Mesenchymal stem cell (in vitro differentiated cells and primary cell): ENCODE measurements at regions not wholly inside any gene's neighbourhood (a gene's known extent, or its start where the extent isn't known, plus 50 kb on each side); places are given as distances from the start of the nearest gene placed in this dataset.

Experiments
- DNase-seq: peaks from one replicate; pipeline ENCODE4 v3.0.0-alpha.2; 2013
- H2AFZ ChIP-seq: one replicate; pipeline ENCODE4 v1.6.1; 2013; ENCODE audit warnings: low read depth, mild to moderate bottlenecking, control low read depth, inconsistent platforms, low read length, moderate library complexity
- H2AK5ac ChIP-seq: 2 replicates; pipeline ENCODE4 v1.6.1; 2013; ENCODE audit warnings: low read length, moderate library complexity, mild to moderate bottlenecking, inconsistent platforms; ENCODE audit not compliant: severe bottlenecking
- H2BK120ac ChIP-seq: one replicate; pipeline ENCODE4 v1.6.1; 2013; ENCODE audit warnings: low read depth, mild to moderate bottlenecking, inconsistent platforms, low read length, moderate library complexity
- H2BK12ac ChIP-seq, 2 experiments: one replicate each; pipeline ENCODE4 v1.6.1; 2013; ENCODE audit warnings: inconsistent platforms in 2 of 2, low read length in 2 of 2, mild to moderate bottlenecking in 2 of 2, moderate library complexity in 2 of 2, control low read depth in 1 of 2
- H2BK15ac ChIP-seq: one replicate; pipeline ENCODE4 v1.6.1; 2013; ENCODE audit warnings: mild to moderate bottlenecking, low read depth, inconsistent platforms; ENCODE audit not compliant: poor library complexity, severe bottlenecking
- H2BK5ac ChIP-seq: 2 replicates; pipeline ENCODE4 v1.6.1; 2013; ENCODE audit warnings: low read depth, mild to moderate bottlenecking, low read length, control low read depth, inconsistent platforms; ENCODE audit not compliant: poor library complexity, severe bottlenecking
- H3K14ac ChIP-seq, 2 experiments: one replicate each; pipeline ENCODE4 v1.6.1; 2013; ENCODE audit warnings: inconsistent platforms in 2 of 2, low read length in 2 of 2, control low read depth in 1 of 2, mild to moderate bottlenecking in 1 of 2, moderate library complexity in 1 of 2
- H3K18ac ChIP-seq, 2 experiments: one replicate each; pipeline ENCODE4 v1.6.1; 2013; ENCODE audit warnings: inconsistent platforms in 2 of 2, low read length in 2 of 2, control low read depth in 1 of 2, low read depth in 1 of 2, mild to moderate bottlenecking in 1 of 2
- H3K23ac ChIP-seq, 2 experiments: one replicate each; pipeline ENCODE4 v1.6.1; 2013; ENCODE audit warnings: inconsistent platforms in 2 of 2, low read length in 2 of 2, mild to moderate bottlenecking in 2 of 2, moderate library complexity in 2 of 2, control low read depth in 1 of 2
- H3K27ac ChIP-seq: 2 replicates; pipeline ENCODE4 v1.5.1; 2013; ENCODE audit warnings: mild to moderate bottlenecking, moderate library complexity, low read length, control low read depth, inconsistent platforms; ENCODE audit not compliant: poor library complexity, severe bottlenecking
- H3K27me3 ChIP-seq, 2 experiments: 2 replicates each; pipeline versions ENCODE4 v1.6.1 to v1.7.0; 2013; ENCODE audit warnings: low read length in 2 of 2, mild to moderate bottlenecking in 2 of 2, moderate library complexity in 2 of 2, control low read depth in 1 of 2, inconsistent platforms in 1 of 2; ENCODE audit not compliant: control insufficient read depth in 1 of 2, insufficient read depth in 1 of 2
- H3K36me3 ChIP-seq, 2 experiments: 2 replicates each; pipeline versions ENCODE4 v1.6.1 to v1.7.0; 2013; ENCODE audit warnings: low read length in 2 of 2, control low read depth in 1 of 2, inconsistent platforms in 1 of 2, low read depth in 1 of 2, mild to moderate bottlenecking in 1 of 2; ENCODE audit not compliant: insufficient read depth in 2 of 2, control insufficient read depth in 1 of 2
- H3K4ac ChIP-seq, 2 experiments: one replicate each; pipeline ENCODE4 v1.6.1; 2013; ENCODE audit warnings: inconsistent platforms in 2 of 2, low read length in 2 of 2, mild to moderate bottlenecking in 2 of 2, moderate library complexity in 2 of 2, control low read depth in 1 of 2, low read depth in 1 of 2
- H3K4me1 ChIP-seq: 2 replicates; pipeline ENCODE4 v1.6.1; 2013; ENCODE audit warnings: low read depth, low read length, control low read depth; ENCODE audit not compliant: control insufficient read depth, insufficient read depth
- H3K4me2 ChIP-seq: 2 replicates; pipeline ENCODE4 v1.6.1; 2013; ENCODE audit warnings: low read length, mild to moderate bottlenecking, inconsistent platforms; ENCODE audit not compliant: poor library complexity, severe bottlenecking
- H3K4me3 ChIP-seq, 2 experiments: 2 replicates each; pipeline versions ENCODE4 v1.5.1 to v1.7.0; 2013; ENCODE audit warnings: low read length in 2 of 2, mild to moderate bottlenecking in 2 of 2, control low read depth in 1 of 2, low read depth in 1 of 2; ENCODE audit not compliant: insufficient read depth in 1 of 2
- H3K79me1 ChIP-seq: replicated peaks from 2 replicates; pipeline ENCODE4 v1.6.1; 2013; ENCODE audit warnings: mild to moderate bottlenecking, control low read depth, low read length, inconsistent platforms; ENCODE audit not compliant: poor library complexity, severe bottlenecking
- H3K9ac ChIP-seq: 2 replicates; pipeline ENCODE4 v1.7.0; 2013; ENCODE audit warnings: mild to moderate bottlenecking, low read length, moderate library complexity
- H3K9me3 ChIP-seq: 2 replicates; pipeline ENCODE4 v1.7.0; 2013; ENCODE audit warnings: mild to moderate bottlenecking, low read length; ENCODE audit not compliant: control insufficient read depth
- H4K8ac ChIP-seq: one replicate; pipeline ENCODE4 v1.6.1; 2013; ENCODE audit warnings: inconsistent platforms, mild to moderate bottlenecking, low read length, moderate library complexity
- H4K91ac ChIP-seq: one replicate; pipeline ENCODE4 v1.6.1; 2013; ENCODE audit warnings: mild to moderate bottlenecking, low read length, inconsistent platforms
- WGBS: methylation state at CpG from one replicate; pipeline ENCODE4 v1.1.7; 2013; ENCODE audit warnings: mixed read lengths; 5-methylcytosine and 5-hydroxymethylcytosine counted together

DNA sequence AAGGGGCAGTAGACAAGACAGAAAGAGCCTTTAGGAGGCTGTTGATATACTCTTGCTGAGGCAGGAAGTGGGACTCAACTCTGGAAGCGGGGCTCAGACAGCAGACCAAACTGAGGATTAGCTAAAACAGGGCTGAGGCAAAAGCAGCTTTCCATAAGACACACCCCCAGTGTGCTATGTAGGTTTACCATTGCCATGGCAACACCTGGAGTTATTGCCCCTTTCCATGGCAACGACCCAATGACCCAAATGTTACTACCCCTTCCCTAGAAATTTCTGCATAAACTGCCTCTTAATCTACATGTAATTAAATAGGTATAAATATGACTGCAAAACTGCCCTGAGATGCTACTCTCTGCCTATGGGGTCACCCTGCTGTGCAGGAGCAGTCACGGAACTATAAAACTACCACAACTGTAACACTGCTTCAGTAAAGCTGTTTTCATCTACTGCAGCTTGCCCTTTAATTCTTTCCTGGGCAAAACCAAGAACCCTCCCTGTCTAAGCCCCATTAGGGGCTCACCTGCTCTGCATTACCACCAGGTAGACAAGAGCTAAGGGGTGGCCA is 348.4 kb upstream of the PODXL start:
- H4K8ac ChIP-seq, result no peak overlapping the region
- no peak overlapping the region for H2AK5ac ChIP-seq
- no peak overlapping the region for H2AFZ ChIP-seq
- H3K36me3 ChIP-seq, result no peaks in the 10 kb centered on the region
- H2BK5ac ChIP-seq, result no peak overlapping the region
- H2BK120ac ChIP-seq, result no peak overlapping the region
- H3K14ac ChIP-seq, result no peak overlapping the region
- H3K27me3 ChIP-seq, result peaks cover 3 to 55% of the 10 kb centered on the region in 2 experiments
- H3K9me3 ChIP-seq, result peaks cover 5% of the 10 kb centered on the region
- no peak overlapping the region for H3K4ac ChIP-seq
- H3K79me1 ChIP-seq, result no peaks in the 10 kb centered on the region
- no peaks in the 10 kb centered on the region for H3K4me1 ChIP-seq
- H3K23ac ChIP-seq, result no peak overlapping the region
- H2BK12ac ChIP-seq, result no peak overlapping the region
- H3K4me3 ChIP-seq, result no peak overlapping the region
- 51% methylated on average over 2 of the region's 3 CpGs for WGBS
- H3K4me2 ChIP-seq, result no peak overlapping the region
- no peak overlapping the region for H2BK15ac ChIP-seq
- no peak overlapping the region for H3K18ac ChIP-seq
- DNase-seq, result no peak
- H3K9ac ChIP-seq, result no peak overlapping the region
- no peak overlapping the region for H3K27ac ChIP-seq
- no peak overlapping the region for H4K91ac ChIP-seq

DNA sequence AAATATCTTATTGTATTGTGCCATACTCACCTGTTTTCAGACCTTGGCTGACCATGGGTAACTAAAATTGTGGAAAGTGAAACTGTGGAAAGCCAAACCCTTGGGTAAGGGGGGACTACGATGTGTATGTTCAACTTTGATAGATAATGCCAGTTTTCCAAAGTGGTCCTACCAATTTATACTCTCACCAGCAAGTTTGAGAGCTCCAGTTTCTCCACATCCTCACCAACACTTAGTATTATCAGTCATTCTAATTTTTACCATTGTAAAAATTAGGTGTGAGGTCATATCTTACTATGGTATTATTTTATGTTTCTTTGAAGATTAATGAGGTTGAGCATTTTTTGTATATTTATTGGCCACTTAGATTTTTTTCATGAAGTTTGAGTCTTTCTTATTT is 346.9 kb upstream of the PODXL start:
- H3K4ac ChIP-seq, result no peak overlapping the region
- no peak overlapping the region for H4K8ac ChIP-seq
- no peak overlapping the region for H2BK12ac ChIP-seq
- H3K9me3 ChIP-seq, result peaks cover 5% of the 10 kb centered on the region
- H3K27ac ChIP-seq, result no peak overlapping the region
- no peak overlapping the region for H3K23ac ChIP-seq
- no peak overlapping the region for H3K18ac ChIP-seq
- H2BK120ac ChIP-seq, result no peak overlapping the region
- 80% methylated on average over 1 of the region's 1 CpG for WGBS
- no peak overlapping the region for H2AK5ac ChIP-seq
- H3K27me3 ChIP-seq, result peaks cover 3 to 43% of the 10 kb centered on the region in 2 experiments
- no peaks in the 10 kb centered on the region for H3K4me1 ChIP-seq
- no peak overlapping the region for H3K14ac ChIP-seq
- no peak overlapping the region for H4K91ac ChIP-seq
- no peak for DNase-seq
- H2AFZ ChIP-seq, result no peak overlapping the region
- H3K9ac ChIP-seq, result no peak overlapping the region
- H2BK15ac ChIP-seq, result no peak overlapping the region
- H3K79me1 ChIP-seq, result no peaks in the 10 kb centered on the region
- no peak overlapping the region for H3K4me3 ChIP-seq
- no peaks in the 10 kb centered on the region for H3K36me3 ChIP-seq
- H2BK5ac ChIP-seq, result no peak overlapping the region
- H3K4me2 ChIP-seq, result no peak overlapping the region

DNA sequence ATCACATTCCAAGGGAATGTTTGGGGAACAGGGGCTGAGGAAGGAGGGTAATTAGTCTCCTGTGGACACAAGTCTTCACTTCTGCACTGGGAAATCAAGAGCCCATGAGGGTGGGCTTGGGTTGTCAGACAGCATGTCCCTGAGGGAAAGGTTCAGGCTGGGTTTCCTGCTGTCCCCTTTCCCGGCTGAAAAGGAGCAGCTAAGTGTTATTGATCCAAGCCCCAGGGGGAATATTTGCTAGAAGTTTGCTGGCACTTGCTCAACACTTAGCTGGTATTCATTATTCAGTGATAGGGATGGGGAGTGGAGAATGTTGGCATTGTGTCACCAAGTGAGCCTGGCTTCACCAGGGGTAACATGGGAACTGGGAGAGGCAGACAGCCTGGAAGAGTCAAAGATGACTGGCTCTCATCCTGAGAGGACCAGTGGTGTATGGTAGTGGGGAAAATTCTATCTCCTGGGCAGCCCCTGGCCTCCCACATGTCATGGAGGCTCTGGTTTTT is 344.4 kb upstream of the PODXL start:
- H3K23ac ChIP-seq, result no peak overlapping the region
- no peak overlapping the region for H4K91ac ChIP-seq
- no peaks in the 10 kb centered on the region for H3K36me3 ChIP-seq
- no peak overlapping the region for H3K4me3 ChIP-seq
- no peak overlapping the region for H3K27ac ChIP-seq
- H2BK15ac ChIP-seq, result no peak overlapping the region
- H3K18ac ChIP-seq, result no peak overlapping the region
- H2BK12ac ChIP-seq, result no peak overlapping the region
- no peak for DNase-seq
- H3K9ac ChIP-seq, result no peak overlapping the region
- peaks cover 5% of the 10 kb centered on the region for H3K9me3 ChIP-seq
- H3K79me1 ChIP-seq, result no peaks in the 10 kb centered on the region
- no peak overlapping the region for H3K4ac ChIP-seq
- no peak overlapping the region for H4K8ac ChIP-seq
- peaks cover 3% of the 10 kb centered on the region for H3K4me1 ChIP-seq
- no peak overlapping the region for H2BK5ac ChIP-seq
- H3K4me2 ChIP-seq, result no peak overlapping the region
- no peak overlapping the region for H2BK120ac ChIP-seq
- peaks cover 3 to 18% of the 10 kb centered on the region in 2 experiments for H3K27me3 ChIP-seq
- H2AK5ac ChIP-seq, result no peak overlapping the region
- 72% methylated on average over 1 of the region's 1 CpG for WGBS
- H2AFZ ChIP-seq, result no peak overlapping the region
- H3K14ac ChIP-seq, result no peak overlapping the region

DNA sequence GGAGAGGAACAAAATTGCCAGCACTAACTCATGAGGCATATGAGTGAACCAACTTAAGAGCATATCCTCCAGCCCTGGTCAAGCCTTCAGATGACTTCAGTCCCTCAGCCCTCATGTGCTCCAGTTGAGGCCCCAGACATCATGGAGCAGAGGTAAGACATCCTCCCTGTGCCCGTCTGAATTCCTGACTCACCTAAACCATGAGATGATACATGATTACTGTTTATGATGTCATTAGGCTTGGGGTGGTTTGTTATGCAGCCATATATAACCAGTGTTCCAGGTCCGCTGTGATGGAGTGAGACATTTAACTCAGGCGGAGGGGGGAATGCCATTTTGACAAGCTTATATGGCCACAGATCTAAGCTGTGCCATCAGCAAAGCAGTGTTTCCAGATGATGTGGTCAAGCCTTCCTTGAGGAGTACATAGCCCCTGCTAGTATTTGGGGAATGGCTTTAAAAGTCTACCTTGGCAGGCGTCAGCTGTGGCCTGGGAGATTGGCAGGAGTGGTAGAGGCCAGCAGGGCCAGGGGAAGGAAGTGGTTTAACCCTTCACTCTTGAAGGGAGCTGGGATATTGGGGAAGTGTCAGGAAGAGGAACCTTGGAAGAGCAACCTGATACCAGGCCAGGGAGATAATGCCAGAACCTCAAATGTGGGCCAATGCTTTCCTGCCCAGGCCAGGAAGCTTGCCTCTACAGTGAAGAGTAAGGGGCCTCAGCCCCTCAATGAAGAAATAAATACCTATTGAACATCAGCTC is 343.0 kb upstream of the PODXL start:
- Histone ChIP-seq H3K9ac (no peak overlapping the region), H4K91ac (no peak overlapping the region), H3K18ac (no peak overlapping the region), H3K14ac (no peak overlapping the region), H3K4me2 (no peak overlapping the region), H2AFZ (no peak overlapping the region), H3K27ac (no peak overlapping the region), H3K9me3 (peaks cover 5% of the 10 kb centered on the region), H3K4me3 (no peak overlapping the region), H2BK120ac (no peak overlapping the region), H3K4ac (no peak overlapping the region), H3K79me1 (no peaks in the 10 kb centered on the region), H3K27me3 (peaks cover 0 to 4% of the 10 kb centered on the region in 2 experiments), H3K4me1 (peaks cover 3% of the 10 kb centered on the region), H3K36me3 (no peaks in the 10 kb centered on the region), H2BK15ac (no peak overlapping the region), H2AK5ac (no peak overlapping the region), H3K23ac (no peak overlapping the region), H2BK5ac (no peak overlapping the region), H4K8ac (no peak overlapping the region), H2BK12ac (no peak overlapping the region)
- no peak for DNase-seq
- WGBS, result 81% methylated on average over 4 of the region's 4 CpGs
